ENCODE measurements at regions not wholly inside any gene's neighbourhood (a gene's known extent, or its start where the extent isn't known, plus 50 kb on each side); places are given as distances from the start of the nearest gene placed in this dataset.
"Not testable (repeated sequence)": the region's sequence is repeated elsewhere in the genome, so short reads cannot be mapped to it uniquely, and the experiment has no call there.

DNA sequence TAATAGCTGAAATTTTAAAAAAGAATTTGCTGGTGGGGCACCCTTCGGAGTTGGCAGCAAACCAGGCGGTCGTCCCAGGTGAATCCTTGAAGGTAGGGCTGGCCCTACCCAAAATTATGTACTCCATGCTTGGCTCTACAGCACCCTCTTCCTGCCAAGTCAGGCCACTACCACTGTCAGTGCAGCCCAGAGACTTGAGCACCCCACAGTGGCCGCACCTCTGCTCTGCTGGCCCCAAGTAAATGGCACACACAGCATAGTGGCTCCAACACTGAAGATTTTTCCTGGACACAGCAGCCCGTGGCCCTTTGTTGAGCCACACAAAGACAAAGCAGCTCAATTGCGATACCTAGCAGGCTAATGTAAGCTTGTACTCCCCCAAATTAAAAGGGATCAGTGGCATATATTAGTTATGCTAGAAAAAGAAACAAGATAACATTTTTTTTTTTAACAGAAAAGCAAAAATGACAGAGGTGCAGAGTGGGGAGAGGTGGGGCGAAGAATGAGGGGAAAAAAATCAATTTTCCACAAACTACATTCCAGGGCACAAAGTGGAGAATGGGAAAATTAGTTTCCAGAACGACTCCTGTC is 250.5 kb downstream of the UACA start:
- peaks cover 0 to 14% (median 0%) of the 10 kb centered on the region in 3 donors for H3K9me3 ChIP-seq (ENCODE audit: control insufficient read depth in 2 of 3, insufficient read depth in 1 of 3, low read length in 3 of 3)
- H3K27ac ChIP-seq (ENCODE audit: low read depth in 2 of 2, low read length in 2 of 2): no peak overlapping the region
- no peaks in the 10 kb centered on the region for H3K27me3 ChIP-seq (ENCODE audit: control insufficient read depth, insufficient read depth, low read length)
- intact Hi-C loops (cut with DNase I): no loop called here
- FAIRE-seq (no peak), DNase-seq (no peak)
- H3K36me3 ChIP-seq (ENCODE audit: control insufficient read depth in 2 of 3, insufficient read depth in 3 of 3, low read length in 3 of 3): no peaks in the 10 kb centered on the region
- H3K4me3 ChIP-seq (ENCODE audit: low read length in 3 of 3): no peak overlapping the region
- no peaks in the 10 kb centered on the region for H3K4me1 ChIP-seq (ENCODE audit: control insufficient read depth in 2 of 3, insufficient read depth in 2 of 3, low read depth in 1 of 3, low read length in 3 of 3)
- TF ChIP-seq, protein P1, sequence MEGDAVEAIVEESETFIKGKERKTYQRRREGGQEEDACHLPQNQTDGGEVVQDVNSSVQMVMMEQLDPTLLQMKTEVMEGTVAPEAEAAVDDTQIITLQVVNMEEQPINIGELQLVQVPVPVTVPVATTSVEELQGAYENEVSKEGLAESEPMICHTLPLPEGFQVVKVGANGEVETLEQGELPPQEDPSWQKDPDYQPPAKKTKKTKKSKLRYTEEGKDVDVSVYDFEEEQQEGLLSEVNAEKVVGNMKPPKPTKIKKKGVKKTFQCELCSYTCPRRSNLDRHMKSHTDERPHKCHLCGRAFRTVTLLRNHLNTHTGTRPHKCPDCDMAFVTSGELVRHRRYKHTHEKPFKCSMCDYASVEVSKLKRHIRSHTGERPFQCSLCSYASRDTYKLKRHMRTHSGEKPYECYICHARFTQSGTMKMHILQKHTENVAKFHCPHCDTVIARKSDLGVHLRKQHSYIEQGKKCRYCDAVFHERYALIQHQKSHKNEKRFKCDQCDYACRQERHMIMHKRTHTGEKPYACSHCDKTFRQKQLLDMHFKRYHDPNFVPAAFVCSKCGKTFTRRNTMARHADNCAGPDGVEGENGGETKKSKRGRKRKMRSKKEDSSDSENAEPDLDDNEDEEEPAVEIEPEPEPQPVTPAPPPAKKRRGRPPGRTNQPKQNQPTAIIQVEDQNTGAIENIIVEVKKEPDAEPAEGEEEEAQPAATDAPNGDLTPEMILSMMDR (IDR thresholded peaks at IDR 0.05; ENCODE audit: borderline replicate concordance, extremely low read depth, insufficient read depth): peak; percentile 27
- H3K9ac ChIP-seq (ENCODE audit: low read length in 3 of 3): no peak overlapping the region

DNA sequence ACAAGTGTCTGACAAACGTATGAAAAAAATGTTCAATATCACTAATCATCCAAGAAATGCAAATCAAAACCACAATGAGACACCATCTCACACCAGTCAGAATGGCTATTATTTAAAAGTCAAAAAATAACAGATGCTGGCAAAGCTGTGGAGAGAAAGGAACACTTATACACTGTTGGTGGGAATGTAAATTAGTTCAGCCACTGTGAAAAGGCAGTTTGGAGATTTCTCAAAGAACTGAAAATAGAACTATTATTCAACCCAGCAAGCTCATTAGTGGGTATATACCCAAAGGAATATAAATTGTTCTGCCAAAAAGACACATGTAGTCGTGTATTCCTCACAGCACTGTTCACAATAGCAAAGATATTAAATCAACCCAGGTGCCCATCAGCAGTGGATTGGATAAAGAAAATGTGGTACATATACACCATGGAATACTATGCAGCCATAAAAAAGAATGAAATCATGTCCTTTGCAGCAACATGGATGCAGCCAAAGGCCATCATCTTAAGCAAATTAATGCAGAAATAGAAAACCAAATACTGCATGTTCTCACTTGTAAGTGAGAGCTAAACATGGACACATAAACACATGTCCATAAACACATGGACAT is 251.3 kb downstream of the UACA start:
- H3K4me1 ChIP-seq (ENCODE audit: control insufficient read depth in 2 of 3, insufficient read depth in 2 of 3, low read depth in 1 of 3, low read length in 3 of 3); H3K9ac ChIP-seq (ENCODE audit: low read length in 3 of 3); intact Hi-C loops (cut with DNase I); H3K36me3 ChIP-seq (ENCODE audit: control insufficient read depth in 2 of 3, insufficient read depth in 3 of 3, low read length in 3 of 3); H3K27me3 ChIP-seq (ENCODE audit: control insufficient read depth, insufficient read depth, low read length); H3K4me3 ChIP-seq (ENCODE audit: low read length in 3 of 3); DNase-seq; H3K27ac ChIP-seq (ENCODE audit: low read depth in 2 of 2, low read length in 2 of 2); FAIRE-seq: not testable (repeated sequence)
- peaks cover 0 to 14% (median 0%) of the 10 kb centered on the region in 3 donors for H3K9me3 ChIP-seq (ENCODE audit: control insufficient read depth in 2 of 3, insufficient read depth in 1 of 3, low read length in 3 of 3)

DNA sequence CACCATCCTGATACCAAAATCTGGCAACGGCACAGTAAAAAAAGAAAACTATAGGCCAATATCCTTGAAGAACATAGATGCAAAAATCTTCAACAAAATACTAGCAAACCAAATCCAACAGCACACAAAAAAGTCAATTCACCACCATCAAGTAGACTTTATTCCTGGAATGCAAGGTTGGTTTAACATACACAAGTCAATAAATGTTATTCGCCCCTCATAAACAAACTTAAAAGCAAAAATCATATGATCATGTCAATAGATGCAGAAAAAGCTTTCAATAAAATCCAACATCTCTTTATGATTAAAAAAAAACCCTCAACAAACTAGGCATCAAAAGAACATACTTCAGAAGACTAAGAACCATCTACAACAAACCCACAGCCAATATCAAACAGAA is 252.9 kb downstream of the UACA start:
- Histone ChIP-seq H3K4me1 (ENCODE audit: control insufficient read depth in 2 of 3, insufficient read depth in 2 of 3, low read depth in 1 of 3, low read length in 3 of 3) (no peaks in the 10 kb centered on the region), H3K9ac (ENCODE audit: low read length in 3 of 3) (no peak overlapping the region), H3K9me3 (ENCODE audit: control insufficient read depth in 2 of 3, insufficient read depth in 1 of 3, low read length in 3 of 3) (peaks cover 0 to 14% (median 0%) of the 10 kb centered on the region in 3 donors), H3K27ac (ENCODE audit: low read depth in 2 of 2, low read length in 2 of 2) (no peak overlapping the region), H3K27me3 (ENCODE audit: control insufficient read depth, insufficient read depth, low read length) (no peaks in the 10 kb centered on the region), H3K4me3 (ENCODE audit: low read length in 3 of 3) (no peak overlapping the region), H3K36me3 (ENCODE audit: control insufficient read depth in 2 of 3, insufficient read depth in 3 of 3, low read length in 3 of 3) (no peaks in the 10 kb centered on the region)
- no peak for DNase-seq
- no peak for FAIRE-seq
- intact Hi-C loops (cut with DNase I): no loop called here
- TF ChIP-seq, protein P1 (IDR thresholded peaks at IDR 0.05; ENCODE audit: borderline replicate concordance, extremely low read depth, insufficient read depth): no peak

DNA sequence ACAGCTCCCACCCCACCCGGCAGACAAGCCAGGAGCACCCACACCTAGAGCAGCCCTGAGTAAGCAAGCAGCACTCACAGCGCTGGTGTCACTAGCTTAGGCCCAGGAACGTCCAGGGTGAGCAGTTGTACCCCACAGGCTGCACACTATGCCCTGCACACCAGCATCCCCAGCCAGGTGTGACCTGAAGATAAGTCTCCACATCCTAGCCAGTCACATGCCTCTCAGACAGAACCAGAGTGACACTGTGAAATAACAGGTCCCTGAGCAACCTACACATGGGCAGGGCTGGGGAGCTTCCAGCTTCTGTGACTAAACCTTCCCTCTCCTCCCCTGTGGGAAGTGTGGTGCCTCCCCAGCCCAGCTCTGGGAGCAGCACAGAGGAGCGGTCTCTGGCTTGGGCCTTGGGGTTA is 253.6 kb downstream of the UACA start:
- peaks cover 0 to 2% (median 0%) of the 10 kb centered on the region in 3 donors for H3K4me1 ChIP-seq (ENCODE audit: control insufficient read depth in 2 of 3, insufficient read depth in 2 of 3, low read depth in 1 of 3, low read length in 3 of 3)
- DNase-seq (no peak), FAIRE-seq (no peak)
- H3K27me3 ChIP-seq (ENCODE audit: control insufficient read depth, insufficient read depth, low read length): no peaks in the 10 kb centered on the region
- H3K36me3 ChIP-seq (ENCODE audit: control insufficient read depth in 2 of 3, insufficient read depth in 3 of 3, low read length in 3 of 3): no peaks in the 10 kb centered on the region
- no peak overlapping the region for H3K4me3 ChIP-seq (ENCODE audit: low read length in 3 of 3)
- TF ChIP-seq, protein P1 (IDR thresholded peaks at IDR 0.05; ENCODE audit: borderline replicate concordance, extremely low read depth, insufficient read depth): no peak
- H3K9me3 ChIP-seq (ENCODE audit: control insufficient read depth in 2 of 3, insufficient read depth in 1 of 3, low read length in 3 of 3): peaks cover 0 to 14% (median 0%) of the 10 kb centered on the region in 3 donors
- H3K27ac ChIP-seq (ENCODE audit: low read depth in 2 of 2, low read length in 2 of 2): no peak overlapping the region
- intact Hi-C loops (cut with DNase I): no loop called here
- no peak overlapping the region for H3K9ac ChIP-seq (ENCODE audit: low read length in 3 of 3)
